ENCODE measurements at regions not wholly inside any gene's neighbourhood (a gene's known extent, or its start where the extent isn't known, plus 50 kb on each side); places are given as distances from the start of the nearest gene placed in this dataset.

- no peak for DNase-seq
These were observed 56.6 kb upstream of the SCOC start for GRCh38 chr4:140316799-140317198.

- no peak for DNase-seq
These were observed 57.5 kb upstream of the SCOC start for GRCh38 chr4:140315970-140316369.

- no peak for DNase-seq
These were observed 58.0 kb upstream of the SCOC start for GRCh38 chr4:140315438-140315837.

- DNase-seq: no peak
These were observed 58.4 kb upstream of the SCOC start for GRCh38 chr4:140315019-140315418.

GRCh38 chr4:140312100-140312499 is 61.3 kb upstream of the SCOC start:
- DNase-seq: no peak

GRCh38 chr4:140311257-140311835 is 62.1 kb upstream of the SCOC start:
- no peak for DNase-seq

- no peak for DNase-seq
These were observed 64.1 kb upstream of the SCOC start for GRCh38 chr4:140309124-140309870.

GRCh38 chr4:140308366-140309123 is 64.9 kb upstream of the SCOC start:
- DNase-seq: no peak

- DNase-seq: no peak
These were observed 68.4 kb upstream of the SCOC start for GRCh38 chr4:140305053-140305452.

- DNase-seq: no peak
These were observed 69.1 kb upstream of the SCOC start for GRCh38 chr4:140304346-140304745.

- DNase-seq: no peak
These were observed 71.1 kb upstream of the SCOC start for GRCh38 chr4:140302151-140302859.

GRCh38 chr4:140300271-140300970 is 73.0 kb upstream of the SCOC start:
- DNase-seq: peak; percentile 30

GRCh38 chr4:140298001-140298400 is 75.4 kb upstream of the SCOC start:
- no peak for DNase-seq

- no peak for DNase-seq
These were observed 76.2 kb upstream of the SCOC start for GRCh38 chr4:140297221-140297570.

- DNase-seq: peak; percentile 41
These were observed 76.9 kb upstream of the SCOC start for GRCh38 chr4:140296335-140297220.

- DNase-seq: no peak
These were observed 79.5 kb upstream of the SCOC start for GRCh38 chr4:140293979-140294378.

GRCh38 chr4:140291259-140291658 is 82.2 kb upstream of the SCOC start:
- no peak for DNase-seq

GRCh38 chr4:140289486-140289885 is 84.0 kb upstream of the SCOC start:
- DNase-seq: no peak

GRCh38 chr4:140286456-140286855 is 87.0 kb upstream of the SCOC start:
- DNase-seq: no peak

GRCh38 chr4:140284456-140284855 is 89.0 kb upstream of the SCOC start:
- no peak for DNase-seq

GRCh38 chr4:140281828-140282552 is 91.5 kb upstream of the SCOC start:
- DNase-seq: no peak

Measured in NCI-H187 treated with DMSO at 0.1 percent for 48 hours (cell line).